GM21423 (cell line): ENCODE measurements at regions not wholly inside any gene's neighbourhood (a gene's known extent, or its start where the extent isn't known, plus 50 kb on each side); places are given as distances from the start of the nearest gene placed in this dataset.
"Not testable (repeated sequence)": the region's sequence is repeated elsewhere in the genome, so short reads cannot be mapped to it uniquely, and the experiment has no call there.

ENCODE experiments used
- ATAC-seq: cut with Tn5 transposase; IDR thresholded peaks from one replicate; pipeline ENCODE4 v1.9.1; 2021; ENCODE audit warnings: mild to moderate bottlenecking, moderate library complexity; ENCODE audit not compliant: unreplicated experiment

DNA sequence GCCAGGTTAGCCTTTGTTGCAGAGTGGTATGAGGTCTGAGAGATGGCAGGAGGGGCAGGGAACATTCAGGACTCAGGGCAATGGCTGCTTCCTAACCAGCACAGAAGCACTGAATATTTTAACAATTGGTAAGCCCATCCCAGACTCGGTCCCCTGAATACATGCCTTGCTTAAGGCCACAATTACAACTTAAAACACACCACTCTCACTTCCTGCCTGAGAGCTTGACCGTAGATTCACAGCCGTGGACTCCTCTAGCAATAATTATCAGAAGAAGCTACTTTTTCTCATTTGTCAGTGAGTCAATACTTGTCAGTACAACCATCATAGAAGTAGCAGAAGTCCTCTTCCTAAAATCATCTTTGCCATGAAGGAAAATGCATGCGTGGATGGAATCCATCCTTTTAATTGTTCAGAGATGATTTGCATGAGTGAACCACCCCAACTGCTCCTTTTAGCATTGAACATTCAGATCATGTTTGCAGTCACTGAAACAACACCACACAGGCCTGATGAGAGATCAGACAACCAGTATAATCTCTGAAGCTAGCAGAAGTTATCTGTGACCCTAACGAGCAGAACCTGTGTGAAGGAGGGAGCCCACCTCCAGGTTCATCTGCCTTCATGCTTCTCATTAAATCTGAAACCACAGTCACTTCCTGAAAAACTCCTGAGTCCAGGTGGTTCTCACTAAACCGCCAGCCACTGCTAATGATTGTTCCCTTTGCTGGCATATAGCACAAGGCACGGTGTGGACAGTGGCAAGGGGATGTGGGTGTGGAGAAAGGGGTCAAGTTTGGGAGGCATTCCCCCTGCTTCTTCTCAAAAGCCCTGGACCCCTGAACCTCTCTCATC lies 333.9 kb upstream of the CNR1 start:
- ATAC-seq: peak; percentile 66

DNA sequence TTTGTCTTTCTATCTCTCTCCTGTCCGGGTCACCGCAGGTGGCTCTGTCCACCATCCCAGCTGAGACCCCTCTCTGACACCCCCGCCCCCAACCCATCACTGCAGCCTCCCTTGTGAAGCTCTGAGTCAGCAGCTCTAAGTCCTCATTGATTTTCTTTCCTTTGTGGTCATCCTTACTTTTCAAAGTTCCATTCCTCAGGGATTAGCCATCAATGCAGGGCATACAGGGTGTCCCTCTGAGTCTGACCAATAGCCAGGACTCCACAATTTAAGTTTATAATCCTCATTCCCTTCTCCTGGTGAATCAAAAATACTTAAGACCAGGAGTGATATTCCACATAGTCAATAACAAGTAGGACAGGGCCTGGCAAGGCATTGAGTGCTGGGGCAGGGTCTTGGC lies 333.3 kb upstream of the CNR1 start:
- no peak for ATAC-seq

DNA sequence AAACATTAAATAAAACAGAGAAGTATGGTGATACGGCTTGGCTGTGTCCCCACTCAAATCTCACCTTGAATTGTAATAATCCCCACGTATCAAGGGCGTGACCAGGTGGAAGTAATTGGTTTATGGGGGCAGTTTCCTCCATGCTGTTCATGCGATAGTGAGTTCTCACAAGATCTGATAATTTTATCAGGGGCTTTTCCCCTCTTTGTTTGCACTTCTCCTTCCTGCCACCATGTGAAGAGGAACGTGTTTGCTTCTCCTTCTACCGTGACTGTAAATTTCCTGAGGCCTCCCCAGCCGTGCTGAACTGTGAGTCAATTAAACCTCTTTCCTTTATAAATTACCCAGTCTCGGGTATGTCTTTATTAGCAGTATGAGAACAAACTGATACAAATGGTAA lies 331.3 kb upstream of the CNR1 start:
- not testable (repeated sequence) for ATAC-seq

DNA sequence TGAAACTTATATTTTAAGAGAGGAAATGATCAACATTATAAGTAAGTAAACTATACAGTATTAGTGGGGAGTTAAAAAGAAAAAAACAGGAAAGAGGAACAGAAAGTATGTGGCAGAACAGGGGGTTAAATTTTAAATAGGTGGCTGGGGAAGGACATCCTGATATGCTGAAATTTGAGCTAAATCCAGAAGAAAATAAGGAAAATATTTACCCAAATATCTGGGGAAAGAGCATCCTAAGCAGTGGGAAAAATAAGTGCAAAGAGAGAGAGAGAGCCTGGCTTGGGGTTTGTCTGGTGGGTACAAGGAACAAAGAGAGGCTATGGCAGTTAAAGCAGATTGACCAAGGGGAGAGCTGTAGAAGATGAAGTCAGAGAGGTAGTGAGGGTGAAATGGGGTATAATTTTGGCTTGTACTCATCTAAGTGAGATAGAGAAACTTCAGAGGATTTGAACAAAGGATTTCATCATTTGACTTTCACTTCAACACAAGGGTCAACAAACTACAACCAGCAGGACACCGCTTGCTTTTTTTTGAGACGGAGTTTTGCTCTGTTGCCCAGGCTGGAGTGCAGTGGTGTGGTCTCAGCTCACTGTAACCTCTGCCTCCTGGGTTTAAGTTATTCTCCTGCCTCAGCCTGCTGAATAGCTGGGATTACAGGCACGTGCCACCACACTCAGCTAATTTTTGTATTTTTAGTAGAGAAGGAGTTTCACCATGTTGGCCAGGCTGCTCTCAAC lies 328.4 kb upstream of the CNR1 start:
- peak; percentile 67 for ATAC-seq

DNA sequence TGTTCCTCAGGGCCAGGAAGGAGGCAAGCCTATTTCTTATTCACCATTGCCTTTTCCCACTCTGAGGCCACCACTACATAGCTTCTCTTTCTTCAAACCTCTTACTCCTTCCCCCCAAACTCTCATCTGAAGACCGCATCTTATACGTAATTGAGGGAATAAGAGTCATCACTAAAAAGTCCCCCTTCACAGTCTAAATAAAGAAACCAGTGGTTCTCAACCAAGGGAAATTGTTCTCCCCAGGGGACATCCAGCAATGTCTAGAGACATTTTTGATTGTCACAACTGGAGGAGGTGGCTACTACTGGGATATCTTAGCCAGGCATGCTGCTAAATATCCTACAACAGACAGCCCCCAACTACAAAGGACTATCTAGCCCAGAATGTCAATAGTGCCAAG lies 327.6 kb upstream of the CNR1 start:
- ATAC-seq: peak; percentile 40

DNA sequence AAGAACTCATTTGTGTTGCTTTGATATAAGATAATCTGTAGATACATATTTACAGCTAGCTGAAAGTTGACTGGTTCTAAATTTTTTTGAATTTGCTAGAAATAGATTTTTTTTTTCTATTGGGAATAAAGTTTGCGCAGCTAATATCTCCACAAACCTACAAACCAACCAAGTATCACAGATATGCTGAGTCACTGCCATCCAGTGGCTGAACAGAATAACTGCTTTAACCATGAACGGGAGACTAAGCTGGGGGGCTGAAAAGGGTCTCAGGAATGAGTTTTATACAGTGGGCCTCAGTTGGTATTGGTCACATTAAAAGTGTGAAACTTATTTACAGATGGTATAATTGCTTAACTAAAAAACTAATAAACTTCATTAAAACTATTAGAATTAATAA lies 326.7 kb upstream of the CNR1 start:
- no peak for ATAC-seq

DNA sequence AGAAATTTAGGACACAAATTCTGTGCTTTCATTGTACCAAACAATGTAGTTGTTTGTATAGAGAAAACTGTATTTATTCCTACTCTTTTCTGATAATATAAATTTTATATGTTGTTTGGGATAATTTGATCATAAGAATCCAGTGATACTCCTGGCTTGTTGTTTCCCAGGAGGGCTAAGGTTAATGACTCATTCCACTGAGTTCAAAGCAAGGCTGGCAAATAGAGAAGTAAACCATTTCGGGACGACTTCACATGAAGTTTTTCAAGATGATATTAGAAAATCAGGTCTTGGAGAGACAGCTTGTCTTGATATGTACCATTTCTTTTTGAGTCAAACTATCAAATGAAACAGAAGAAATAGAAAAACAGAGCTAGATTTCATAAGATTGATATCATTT lies 326.1 kb upstream of the CNR1 start:
- ATAC-seq: no peak

- ATAC-seq: no peak
Measured at GRCh38 chr6:88491266-88491880, 325.2 kb upstream of the CNR1 start.

DNA sequence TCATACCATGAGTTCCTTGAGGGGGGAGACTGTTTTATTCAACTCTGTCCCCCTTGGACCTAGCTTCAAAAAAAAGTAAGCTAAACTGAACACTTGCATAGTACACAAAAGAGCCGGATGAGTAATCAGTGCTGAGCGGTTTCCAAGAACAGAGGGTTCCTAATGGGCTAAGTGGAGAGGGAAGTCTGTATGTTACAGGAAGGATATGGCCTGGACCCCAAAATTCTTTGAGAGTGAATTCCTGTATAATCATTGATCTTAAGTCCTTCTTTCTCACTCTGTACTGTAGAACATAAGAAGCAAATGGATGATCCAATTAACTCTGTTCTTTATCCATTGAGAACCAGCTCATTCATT lies 324.7 kb upstream of the CNR1 start:
- no peak for ATAC-seq

DNA sequence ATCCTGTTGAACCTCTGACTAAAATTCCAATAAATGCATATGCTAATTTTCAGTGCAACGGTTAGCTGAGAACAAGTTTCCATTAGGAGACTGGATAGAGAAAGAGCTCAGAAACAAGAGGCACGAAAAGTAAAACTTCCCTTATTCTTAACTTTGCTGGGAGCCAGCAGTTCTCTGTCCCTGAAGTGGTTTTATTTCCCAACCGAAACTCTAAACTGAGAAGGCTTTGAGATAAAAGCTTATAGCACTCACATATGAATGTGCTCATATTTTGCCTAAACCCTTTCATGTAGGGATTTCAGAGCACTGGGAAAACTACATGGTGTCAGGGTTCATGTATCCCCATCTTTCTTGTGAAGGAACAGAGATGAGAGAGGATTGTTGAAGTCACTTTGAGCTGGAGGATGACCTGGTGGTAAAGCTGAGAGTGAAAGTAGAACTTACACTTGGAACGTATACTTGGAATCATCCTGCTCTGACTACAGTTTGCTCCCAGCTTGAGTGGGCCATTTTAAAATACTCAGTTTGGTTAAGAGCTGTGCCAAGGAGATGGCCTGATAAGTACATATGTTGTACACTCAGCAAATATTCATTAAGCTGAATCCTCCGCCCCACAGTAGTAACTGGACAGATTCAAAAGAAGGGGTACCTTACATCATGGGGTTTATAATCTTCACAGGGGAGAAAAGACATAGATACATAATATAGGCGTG lies 324.2 kb upstream of the CNR1 start:
- no peak for ATAC-seq

GRCh38 chr6:88483424-88483823 lies 317.3 kb upstream of the CNR1 start:
- ATAC-seq: no peak

DNA sequence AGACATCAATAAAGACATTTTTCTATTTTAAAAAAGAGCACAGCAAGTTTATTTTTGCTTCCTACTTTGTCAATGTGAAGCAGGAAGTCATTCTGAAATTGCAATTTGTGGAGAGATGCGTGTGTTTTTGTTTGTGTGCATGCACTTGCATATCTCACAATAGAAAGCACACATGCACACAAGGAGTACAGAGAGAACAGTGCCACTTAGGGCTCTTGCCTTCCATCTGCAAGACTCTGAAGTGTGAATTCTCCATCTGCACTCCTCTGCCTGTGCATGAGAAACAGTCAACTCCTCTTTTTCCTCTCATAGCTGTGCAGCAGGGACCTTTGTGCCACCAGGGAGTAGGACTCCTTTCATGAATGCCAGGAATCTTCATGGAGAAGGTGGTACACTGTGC lies 316.3 kb upstream of the CNR1 start:
- no peak for ATAC-seq

- ATAC-seq: no peak
Measured at GRCh38 chr6:88481519-88481918, 315.4 kb upstream of the CNR1 start.

DNA sequence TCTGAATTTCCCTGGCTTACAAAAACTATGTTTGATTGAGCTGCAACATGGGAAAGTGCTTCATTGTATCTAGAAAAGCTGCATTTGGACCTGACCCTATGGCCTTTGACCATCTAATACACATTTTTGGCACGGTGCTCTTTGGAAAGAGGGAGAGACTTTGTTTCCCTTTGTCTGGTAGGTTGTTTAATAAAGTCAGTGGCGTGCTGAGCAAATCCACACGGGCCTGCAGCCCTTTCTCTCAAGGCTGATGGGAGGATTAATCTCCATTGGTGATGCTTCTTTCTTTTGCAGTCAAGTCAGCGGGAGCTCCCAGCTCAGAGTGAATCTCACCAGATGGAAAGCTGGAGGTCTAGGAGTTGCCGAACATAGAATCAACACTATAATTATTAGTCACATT lies 314.7 kb upstream of the CNR1 start:
- no peak for ATAC-seq

GRCh38 chr6:88477413-88477812 lies 311.3 kb upstream of the CNR1 start:
- no peak for ATAC-seq

DNA sequence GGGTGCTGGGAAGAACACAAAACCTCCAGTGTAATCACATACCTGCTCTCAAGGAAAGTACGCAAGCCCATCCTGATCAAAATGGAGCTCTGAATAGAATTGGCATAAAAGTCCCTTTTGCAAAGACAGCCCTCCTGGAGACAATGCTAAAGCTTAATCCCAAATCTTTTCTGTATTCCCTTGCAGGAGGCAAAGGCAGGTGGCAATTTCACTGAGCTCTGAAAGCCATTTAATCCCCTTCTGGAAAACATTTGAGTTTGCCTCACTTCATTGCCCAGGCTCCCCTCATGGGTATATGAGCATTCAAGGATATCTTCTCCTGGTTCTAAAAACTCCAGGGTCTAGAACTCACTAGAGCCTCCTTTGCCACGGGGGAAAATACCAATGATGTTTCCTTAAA lies 310.2 kb upstream of the CNR1 start:
- no peak for ATAC-seq

- ATAC-seq: no peak
Measured at GRCh38 chr6:88474720-88475119, 308.6 kb upstream of the CNR1 start.

DNA sequence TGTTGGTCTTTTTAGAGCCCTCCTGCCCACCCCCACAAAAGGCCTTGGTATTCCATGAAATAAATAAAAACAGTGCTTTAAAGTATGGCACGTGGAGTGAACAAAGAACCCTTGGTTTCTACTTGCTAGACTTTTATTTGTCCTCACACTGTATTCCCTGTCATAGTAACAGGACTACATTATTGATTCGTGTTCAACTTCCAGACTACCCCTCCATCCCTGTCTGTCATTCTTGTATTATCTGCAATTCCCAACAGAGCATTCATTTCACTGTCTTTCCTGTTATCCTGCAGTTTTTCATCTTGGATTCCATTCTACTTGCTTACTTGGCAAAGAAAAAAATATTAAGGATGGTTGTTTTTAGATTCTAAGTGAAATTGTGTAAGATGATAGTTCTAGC lies 307.4 kb upstream of the CNR1 start:
- ATAC-seq: no peak

- ATAC-seq: no peak
Measured at GRCh38 chr6:88472851-88473525, 306.8 kb upstream of the CNR1 start.

GRCh38 chr6:88459643-88460042 lies 293.5 kb upstream of the CNR1 start:
- no peak for ATAC-seq

DNA sequence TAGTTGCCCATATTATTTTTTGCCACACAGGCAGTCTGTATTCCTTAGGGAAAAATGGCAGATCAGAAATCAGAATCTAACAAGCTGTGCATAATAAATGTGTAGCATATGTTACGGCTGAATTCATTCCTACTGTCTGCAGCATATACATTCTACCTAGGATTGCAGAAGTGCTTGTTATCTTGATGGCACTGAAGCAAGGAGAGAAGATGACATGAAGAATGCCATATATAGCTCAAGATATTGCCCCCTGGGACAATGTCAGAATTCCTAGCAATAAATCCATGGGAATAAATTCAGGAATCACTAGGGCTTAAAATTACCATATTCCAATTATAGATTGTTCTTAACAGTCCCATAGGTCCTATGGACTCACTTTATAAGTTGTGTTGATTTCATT lies 293.0 kb upstream of the CNR1 start:
- ATAC-seq: no peak
